Testis (tissue), 2 donors: ENCODE measurements at regions not wholly inside any gene's neighbourhood (a gene's known extent, or its start where the extent isn't known, plus 50 kb on each side); places are given as distances from the start of the nearest gene placed in this dataset.
"Not testable (repeated sequence)": the region's sequence is repeated elsewhere in the genome, so short reads cannot be mapped to it uniquely, and the experiment has no call there.

Experiments used
- DNase-seq: peaks from one replicate; pipeline ENCODE4 v3.0.0-alpha.2; 2019
- H3K27ac ChIP-seq, 2 donors: fragments of 200-600 bp; sonication (generic); one replicate each; pipeline ENCODE4 v1.5.1; 2019
- H3K27me3 ChIP-seq: fragments of 200-600 bp; sonication (generic); one replicate; pipeline ENCODE4 v1.5.1; 2019
- H3K36me3 ChIP-seq: fragments of 200-600 bp; sonication (generic); one replicate; pipeline ENCODE4 v1.5.1; 2017; ENCODE audit warnings: low read depth; ENCODE audit errors: missing control alignments
- H3K4me1 ChIP-seq: fragments of 200-600 bp; sonication (generic); one replicate; pipeline ENCODE4 v1.5.1; 2019
- H3K4me3 ChIP-seq, 2 donors: fragments of 200-600 bp; sonication (generic); one replicate each; pipeline ENCODE4 v1.5.1; 2017 to 2019
- H3K9me3 ChIP-seq: fragments of 200-600 bp; sonication (generic); one replicate; pipeline ENCODE4 v1.5.1; 2017
- CTCF ChIP-seq, 3 experiments: fragments of 450-650 bp in 2 of 3; fragments of 200-600 bp in 1 of 3; sonication (generic) in 1 of 3; IDR thresholded peaks; one replicate each; pipeline ENCODE4 v1.5.1; 2016 to 2019; ENCODE audit warnings: antibody characterized with exemption in 3 of 3, mild to moderate bottlenecking in 2 of 3, moderate library complexity in 1 of 3
- POLR2A ChIP-seq: fragments of 450-650 bp; IDR thresholded peaks from one replicate; pipeline ENCODE4 v1.6.1; 2017; ENCODE audit warnings: antibody characterized with exemption, mild to moderate bottlenecking, moderate library complexity
- WGBS, 2 donors: methylation state at CpG; one replicate each; pipeline ENCODE4 v1.1.5; 2018; 5-methylcytosine and 5-hydroxymethylcytosine counted together
- intact Hi-C: fragments of 100-400 bp; cut with DNase I; formaldehyde crosslinking; loops from one replicate; pipeline ENCODE4 v1.15.1; 2023; ENCODE audit warnings: low total_unique reads

GRCh38 chr4:13733817-13734216, 106.3 kb upstream of the BOD1L1 start:
- no peak for DNase-seq
- no peaks in the 10 kb centered on the region for H3K9me3 ChIP-seq
- no peak overlapping the region for H3K27ac ChIP-seq

GRCh38 chr4:13750594-13750993, 123.1 kb upstream of the BOD1L1 start:
- H3K4me1 ChIP-seq = no peaks in the 10 kb centered on the region
- no peaks in the 10 kb centered on the region for H3K36me3 ChIP-seq
- intact Hi-C loops = no loop called here
- DNase-seq = no peak
- WGBS, 2 donors = 76 to 91% methylated on average over 2 of the region's 2 CpGs
- no peak overlapping the region for H3K27ac ChIP-seq
- H3K27me3 ChIP-seq = no peaks in the 10 kb centered on the region
- H3K9me3 ChIP-seq = no peaks in the 10 kb centered on the region
- TF ChIP-seq POLR2A (no peak), CTCF (IDR thresholded peaks at IDR 0.05) (no peak)
- H3K4me3 ChIP-seq = no peak overlapping the region

More at GRCh38 chr4:13733817-13734216, 106.3 kb upstream of the BOD1L1 start:
- Histone ChIP-seq H3K4me1 (no peaks in the 10 kb centered on the region), H3K36me3 (no peaks in the 10 kb centered on the region), H3K27me3 (no peaks in the 10 kb centered on the region), H3K4me3 (no peak overlapping the region)
- TF ChIP-seq CTCF (IDR thresholded peaks at IDR 0.05) (no peak), POLR2A (no peak)
- 9 to 14% methylated on average over 1 of the region's 1 CpG for WGBS, 2 donors
- intact Hi-C loops = no loop called here

- H3K27me3 ChIP-seq, H3K9me3 ChIP-seq, H3K27ac ChIP-seq, H3K4me3 ChIP-seq, H3K36me3 ChIP-seq, intact Hi-C loops, H3K4me1 ChIP-seq, DNase-seq: not testable (repeated sequence)
- WGBS, 2 donors = 91% methylated on average over 22 of the region's 25 CpGs
Measured at GRCh38 chr4:13761581-13761980, 134.1 kb upstream of the BOD1L1 start.

- Histone ChIP-seq H3K27ac (no peak overlapping the region), H3K9me3 (no peaks in the 10 kb centered on the region), H3K4me1 (no peaks in the 10 kb centered on the region), H3K4me3 (no peak overlapping the region), H3K27me3 (no peaks in the 10 kb centered on the region), H3K36me3 (no peaks in the 10 kb centered on the region)
- DNase-seq = no peak
- intact Hi-C loops = no loop called here
- TF ChIP-seq CTCF (IDR thresholded peaks at IDR 0.05) (no peak), POLR2A (no peak)
- 46 to 47% methylated on average over 2 of the region's 2 CpGs for WGBS, 2 donors
Measured at GRCh38 chr4:13762130-13762529, 134.6 kb upstream of the BOD1L1 start.

- H3K4me1 ChIP-seq = no peaks in the 10 kb centered on the region
- no peaks in the 10 kb centered on the region for H3K36me3 ChIP-seq
- no peak overlapping the region for H3K27ac ChIP-seq
- intact Hi-C loops = no loop called here
- WGBS, 2 donors = 77 to 85% methylated on average over 1 of the region's 1 CpG
- H3K27me3 ChIP-seq = no peaks in the 10 kb centered on the region
- no peak overlapping the region for H3K4me3 ChIP-seq
- no peak for TF ChIP-seq CTCF (IDR thresholded peaks at IDR 0.05)
- TF ChIP-seq POLR2A = no peak
- no peaks in the 10 kb centered on the region for H3K9me3 ChIP-seq
- no peak for DNase-seq
Measured at GRCh38 chr4:13763707-13764106, 136.2 kb upstream of the BOD1L1 start.
